ENCODE measurements at regions not wholly inside any gene's neighbourhood (a gene's known extent, or its start where the extent isn't known, plus 50 kb on each side); places are given as distances from the start of the nearest gene placed in this dataset.

GRCh38 chr2:52368141-52368540 is 1336.2 kb upstream of the NRXN1 start:
- TF ChIP-seq POLR2A (IDR thresholded peaks at IDR 0.05) (no peak), POLR2AphosphoS5 (IDR thresholded peaks at IDR 0.05) (no peak), CTCF (IDR thresholded peaks at IDR 0.05) (no peak), EP300 (IDR thresholded peaks at IDR 0.05) (no peak)

All from suprapubic skin (tissue), 4 donors.